ENCODE measurements at regions not wholly inside any gene's neighbourhood (a gene's known extent, or its start where the extent isn't known, plus 50 kb on each side); places are given as distances from the start of the nearest gene placed in this dataset.

GRCh38 chr16:65672960-65673359 lies 551.1 kb upstream of the CDH11 start:
- TF ChIP-seq EP300 (IDR thresholded peaks at IDR 0.05) (no peak), CTCF (IDR thresholded peaks at IDR 0.05) (no peak)
